GM18498 (cell line): ENCODE measurements at regions not wholly inside any gene's neighbourhood (a gene's known extent, or its start where the extent isn't known, plus 50 kb on each side); places are given as distances from the start of the nearest gene placed in this dataset.
"Not testable (repeated sequence)": the region's sequence is repeated elsewhere in the genome, so short reads cannot be mapped to it uniquely, and the experiment has no call there.

Experiments used
- ATAC-seq: cut with Tn5 transposase; IDR thresholded peaks from one replicate; pipeline ENCODE4 v1.9.1; 2021; ENCODE audit warnings: mild to moderate bottlenecking, moderate library complexity; ENCODE audit not compliant: unreplicated experiment

DNA sequence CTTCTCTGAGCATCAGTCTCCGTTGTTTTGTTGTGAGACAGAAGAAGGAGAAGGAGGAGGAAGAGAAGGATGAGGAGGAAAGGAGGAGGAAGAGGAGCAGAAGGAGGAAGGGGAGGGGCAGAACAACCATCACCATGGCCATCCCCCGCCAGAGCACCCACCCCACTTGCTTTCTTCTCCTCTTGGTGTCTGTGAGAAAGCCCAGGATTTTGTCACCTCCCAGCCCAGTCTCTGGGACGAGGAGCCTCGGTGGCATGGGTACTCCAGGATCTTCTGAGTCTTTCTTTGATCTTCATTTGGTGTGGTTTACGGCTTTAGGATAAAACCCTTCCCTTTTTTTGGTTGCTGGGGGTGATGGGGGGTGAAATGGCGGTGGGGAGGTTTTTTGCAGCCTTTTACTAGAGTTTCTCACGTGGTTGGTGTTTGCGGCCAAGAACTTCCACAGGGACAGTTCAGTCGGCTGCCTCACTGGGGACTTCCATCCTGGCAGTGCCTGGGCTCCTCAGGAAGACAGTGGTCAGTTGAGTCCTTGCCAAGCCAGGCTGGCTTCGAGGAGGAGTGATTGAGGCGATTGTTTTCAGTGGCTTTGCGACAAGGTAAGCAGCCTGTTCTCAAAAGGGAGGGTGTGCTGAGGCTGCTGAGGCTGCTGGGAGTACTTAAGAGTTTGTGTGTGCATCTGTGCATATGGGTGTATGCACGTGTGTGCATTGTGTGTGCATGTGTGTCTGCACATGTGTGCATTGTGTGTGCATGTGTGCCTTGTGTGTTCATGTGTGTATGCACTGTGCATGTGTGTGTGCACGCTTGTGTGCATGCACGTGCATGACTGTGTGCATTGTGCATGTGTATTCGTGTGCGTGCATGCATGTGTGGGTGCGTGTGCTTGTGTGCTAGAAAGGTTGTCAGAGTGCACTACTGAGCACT is 567.5 kb downstream of the TBC1D22A start:
- ATAC-seq, result no peak

GRCh38 chr22:47328550-47329243 is 566.2 kb downstream of the TBC1D22A start:
- ATAC-seq, result no peak

DNA sequence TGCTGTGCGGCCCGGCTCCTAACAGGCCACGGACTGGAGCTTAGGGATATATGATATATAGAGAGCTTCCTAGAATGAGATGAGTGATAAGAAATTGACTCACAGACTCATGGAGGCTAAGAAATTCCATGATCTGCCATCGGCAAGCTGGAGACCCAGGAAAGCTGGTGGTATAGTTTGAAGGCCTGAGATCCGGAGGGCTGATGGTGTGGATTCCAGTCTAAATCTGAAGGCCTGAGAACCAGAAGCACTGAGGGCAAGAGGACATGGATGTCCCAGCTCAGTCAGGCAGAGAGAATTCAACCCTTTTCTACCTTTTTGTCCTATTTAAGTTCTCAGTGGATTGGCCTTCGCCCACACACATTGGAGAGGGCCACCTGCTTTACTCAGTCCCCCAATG is 564.8 kb downstream of the TBC1D22A start:
- no peak for ATAC-seq

DNA sequence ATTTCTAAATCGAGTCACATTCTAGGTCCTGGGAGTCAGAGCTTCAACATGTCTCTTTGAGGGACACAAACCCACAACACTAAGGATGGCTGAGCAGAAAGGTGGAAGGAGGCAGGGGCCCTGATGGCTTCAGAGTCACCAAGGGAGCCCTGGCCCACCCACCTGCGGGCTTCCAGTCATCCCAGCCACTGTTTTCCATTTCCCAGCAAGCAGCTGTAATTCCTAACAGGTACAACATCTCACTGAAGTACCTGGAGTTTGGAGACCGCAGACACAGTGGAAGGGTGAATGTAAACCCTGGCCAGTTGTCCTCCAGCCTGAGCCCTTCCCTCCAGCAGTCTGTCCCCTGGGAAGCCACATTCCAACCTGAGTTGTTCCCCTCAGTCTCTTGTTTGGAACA is 562.8 kb downstream of the TBC1D22A start:
- ATAC-seq, result no peak

DNA sequence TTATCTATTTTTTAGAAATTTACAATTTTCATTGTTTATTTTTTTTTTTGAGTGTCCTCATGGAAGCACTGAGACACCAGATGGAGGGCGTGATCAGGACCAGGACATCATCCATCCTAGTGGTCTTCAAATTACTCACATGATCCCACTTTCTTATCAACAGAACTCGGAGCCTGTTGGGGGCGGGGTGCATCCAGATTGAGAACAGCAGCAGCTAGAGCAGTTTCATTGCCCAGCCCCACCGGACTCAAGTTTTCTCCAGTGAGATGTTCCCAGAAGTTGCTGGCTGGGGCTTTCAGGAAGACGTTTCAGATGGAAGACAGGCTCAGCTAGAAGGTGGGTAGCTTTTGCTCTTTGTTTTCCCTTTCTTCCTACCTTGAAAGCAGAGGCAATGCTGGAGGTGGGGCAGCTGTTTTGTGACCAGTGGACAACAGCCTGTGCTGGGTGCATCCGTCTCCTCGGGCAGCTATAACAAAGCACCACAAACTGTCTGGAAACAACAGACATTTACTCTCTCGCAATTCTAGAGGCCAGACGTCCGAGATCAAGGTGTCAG is 562.1 kb downstream of the TBC1D22A start:
- ATAC-seq, result no peak

DNA sequence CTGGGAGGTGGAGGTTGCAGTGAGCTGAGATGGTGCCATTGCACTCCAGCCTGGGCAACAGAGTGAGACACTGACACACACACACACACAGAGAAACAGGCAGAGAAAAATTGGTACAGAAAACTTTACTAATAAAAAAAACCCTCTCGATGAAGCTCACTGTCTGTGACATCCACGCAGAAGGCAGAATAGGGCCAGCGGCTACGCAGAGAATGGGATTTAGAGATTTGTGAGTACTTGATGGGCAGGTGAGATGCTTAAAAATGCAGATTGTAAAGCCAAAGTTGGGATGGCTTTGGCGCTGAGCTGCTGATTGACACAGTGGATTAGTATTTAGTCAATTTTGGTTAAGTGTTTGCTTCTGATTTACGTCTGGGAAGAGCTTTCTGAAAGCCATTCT is 561.1 kb downstream of the TBC1D22A start:
- no peak for ATAC-seq

- ATAC-seq, result no peak
Measured at GRCh38 chr22:47322854-47323253, 560.4 kb downstream of the TBC1D22A start.

DNA sequence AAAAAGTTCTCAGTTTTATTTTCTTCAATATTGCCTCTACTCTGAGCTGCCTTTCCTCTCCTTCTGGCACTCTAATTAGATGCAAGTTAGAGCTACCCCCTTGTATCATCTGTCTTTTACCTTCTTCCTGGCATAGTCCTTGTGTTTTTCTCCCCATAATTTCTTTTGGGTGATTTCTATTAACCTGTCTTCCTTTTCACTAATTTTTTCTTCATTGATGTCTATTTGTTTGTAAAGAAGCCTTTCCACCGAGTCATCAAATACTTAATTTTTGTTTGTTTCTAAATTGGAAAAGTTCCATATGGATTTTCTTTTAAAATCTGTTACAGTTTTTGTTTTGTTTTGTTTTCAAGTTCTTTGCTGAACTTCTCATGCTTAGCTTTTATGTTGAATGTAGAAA is 558.1 kb downstream of the TBC1D22A start:
- ATAC-seq, result no peak

- ATAC-seq, result no peak
Measured at GRCh38 chr22:47318041-47318737, 555.7 kb downstream of the TBC1D22A start.

- no peak for ATAC-seq
Measured at GRCh38 chr22:47315862-47316419, 553.5 kb downstream of the TBC1D22A start.

- no peak for ATAC-seq
Measured at GRCh38 chr22:47310601-47311000, 548.2 kb downstream of the TBC1D22A start.

DNA sequence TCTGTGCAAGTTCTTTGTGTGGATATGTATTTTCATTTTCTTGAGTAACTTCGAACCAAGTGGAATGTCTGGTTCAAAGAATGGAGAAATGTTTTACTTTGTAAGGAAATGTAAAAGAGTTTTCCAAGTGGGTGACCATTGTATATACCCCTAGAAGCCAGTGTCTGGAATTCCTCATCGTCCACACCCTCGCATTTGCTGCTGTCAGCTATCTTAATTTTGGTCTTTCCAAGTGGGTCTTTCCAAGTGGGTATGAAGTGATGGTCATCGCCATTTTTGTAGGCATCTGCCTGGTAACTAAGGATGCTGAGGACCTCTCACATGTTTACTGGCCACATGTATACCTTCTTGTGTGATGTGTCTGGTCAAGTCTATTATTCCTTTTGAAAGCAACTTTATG is 547.5 kb downstream of the TBC1D22A start:
- ATAC-seq, result no peak

GRCh38 chr22:47309476-47309875 is 547.0 kb downstream of the TBC1D22A start:
- no peak for ATAC-seq

- ATAC-seq, result no peak
Measured at GRCh38 chr22:47308886-47309285, 546.4 kb downstream of the TBC1D22A start.

DNA sequence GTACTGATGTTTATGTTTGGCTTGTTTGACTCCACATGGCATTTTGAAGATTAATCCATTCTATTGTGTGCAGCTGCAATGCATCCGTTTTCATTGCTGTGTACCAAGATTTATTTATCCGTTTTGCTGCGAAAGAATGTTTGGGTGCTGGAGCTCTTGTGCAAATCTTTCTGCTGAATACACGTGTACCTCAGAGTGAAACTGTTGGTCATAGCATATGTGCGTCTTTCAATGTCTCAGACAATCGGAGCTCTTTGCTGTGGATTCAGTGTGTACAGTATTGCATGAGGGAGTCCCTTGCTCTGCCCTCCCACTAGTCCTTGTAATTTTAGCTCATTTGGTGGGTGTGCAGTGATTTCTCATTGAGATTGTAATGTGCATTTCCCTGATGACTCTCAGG is 545.4 kb downstream of the TBC1D22A start:
- ATAC-seq, result no peak

DNA sequence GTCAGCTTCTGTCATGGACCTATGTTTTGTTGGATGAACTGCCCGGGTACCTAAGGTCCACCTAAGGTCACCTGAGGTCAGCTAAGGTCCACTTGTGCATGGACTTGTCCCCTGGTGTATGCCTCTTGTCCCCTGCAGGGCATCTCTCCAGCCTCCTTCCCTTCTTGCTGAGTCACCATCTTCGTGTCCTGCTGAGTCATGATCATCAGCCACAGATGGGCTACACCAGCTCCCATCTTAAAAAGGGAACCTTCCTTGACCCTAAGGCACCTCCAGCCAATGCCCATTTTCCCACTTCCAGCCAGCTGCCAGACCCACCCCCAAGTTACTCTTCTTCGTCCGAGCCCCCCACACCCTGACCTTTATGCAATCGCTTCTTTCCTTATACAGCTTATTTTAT is 544.9 kb downstream of the TBC1D22A start:
- no peak for ATAC-seq

GRCh38 chr22:47304854-47305253 is 542.4 kb downstream of the TBC1D22A start:
- no peak for ATAC-seq

GRCh38 chr22:47304191-47304831 is 541.9 kb downstream of the TBC1D22A start:
- no peak for ATAC-seq

DNA sequence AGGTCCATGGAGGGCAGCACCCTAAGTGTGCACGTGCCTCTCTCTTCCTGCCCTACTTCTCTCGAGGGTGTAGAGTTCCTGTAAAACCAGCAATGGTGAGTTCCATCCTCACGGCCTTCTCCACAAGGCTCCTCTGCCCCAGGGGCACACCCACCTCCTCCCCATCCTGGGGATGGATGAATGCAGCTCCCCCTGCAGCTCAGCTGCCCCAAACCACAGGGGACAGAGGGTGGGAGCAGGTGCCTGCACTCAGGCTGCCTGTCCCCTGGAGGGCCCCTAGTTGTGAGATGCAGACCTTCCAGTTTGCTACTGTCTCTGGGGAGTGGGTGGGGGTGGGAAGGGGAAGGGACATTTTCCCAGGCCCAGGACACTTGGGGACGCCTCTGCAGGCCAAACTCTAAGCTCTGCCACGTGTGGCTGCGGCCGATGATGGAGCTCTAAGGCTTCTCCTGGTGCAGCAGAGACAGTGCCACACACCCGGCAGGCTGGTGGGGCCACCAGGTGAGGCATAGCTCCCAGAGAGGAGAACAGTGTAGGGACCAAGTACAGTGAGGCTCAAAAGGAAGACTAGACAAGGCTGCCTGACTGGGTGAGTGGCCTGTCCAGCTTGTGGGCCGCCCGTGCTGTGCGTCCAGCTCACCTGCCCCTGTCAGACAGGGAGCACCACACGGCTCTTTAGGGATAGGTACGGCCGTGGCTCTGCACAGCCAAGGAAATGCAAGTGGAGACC is 540.9 kb downstream of the TBC1D22A start:
- ATAC-seq, result no peak

DNA sequence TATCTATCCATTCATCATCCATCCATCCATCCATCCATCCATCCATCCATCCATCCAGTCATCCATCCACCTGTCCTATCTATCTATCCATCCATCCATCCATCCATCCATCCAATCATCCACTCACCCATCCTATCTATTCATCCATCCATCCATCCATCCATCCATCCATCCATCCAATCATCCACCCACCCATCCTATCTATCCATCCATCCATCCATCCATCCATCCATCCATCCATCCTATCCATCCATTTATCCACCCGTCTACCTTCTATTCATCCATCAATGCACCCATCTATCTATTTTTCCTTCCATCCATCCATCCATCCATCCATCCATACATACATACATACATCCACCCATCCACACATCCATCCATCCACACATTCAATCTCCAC is 540.1 kb downstream of the TBC1D22A start:
- not testable (repeated sequence) for ATAC-seq
